Right cardiac atrium (tissue), 5 donors: ENCODE measurements at regions not wholly inside any gene's neighbourhood (a gene's known extent, or its start where the extent isn't known, plus 50 kb on each side); places are given as distances from the start of the nearest gene placed in this dataset.

Experiments used
- ATAC-seq, 2 donors: fragments of 200-7000 bp; cut with Tn5 transposase; one replicate each; pipeline versions ENCODE4 v1.8.0 to v1.9.1; 2020; ENCODE audit warnings: moderate library complexity in 2 of 2, mild to moderate bottlenecking in 1 of 2
- DNase-seq, 3 donors: peaks; one replicate each; pipeline ENCODE4 v3.0.0-alpha.2; 2020
- H3K27ac ChIP-seq: one replicate; pipeline ENCODE4 v1.5.1; 2013; ENCODE audit warnings: mild to moderate bottlenecking, low read length, control low read depth, moderate library complexity
- H3K27me3 ChIP-seq: one replicate; pipeline ENCODE4 v1.6.1; 2013; ENCODE audit not compliant: control insufficient read depth, insufficient read depth
- H3K4me1 ChIP-seq: one replicate; pipeline ENCODE4 v1.6.1; 2013; ENCODE audit warnings: low read length; ENCODE audit not compliant: control insufficient read depth, insufficient read depth
- H3K4me3 ChIP-seq: one replicate; pipeline ENCODE4 v1.5.1; 2013; ENCODE audit warnings: low read length, control low read depth
- H3K9me3 ChIP-seq: one replicate; pipeline ENCODE4 v1.6.1; 2013; ENCODE audit warnings: low read length; ENCODE audit not compliant: control insufficient read depth
- WGBS: extraction: QIAGEN DNeasy Blood & Tissue Kit; methylation state at CpG from one replicate; pipeline ENCODE4 v1.1.7; 2013; 5-methylcytosine and 5-hydroxymethylcytosine counted together
- intact Hi-C, 4 donors: fragments of 100-400 bp; cut with DNase I; formaldehyde crosslinking; loops; one replicate each; pipeline versions ENCODE4 v1.11.0 to v1.14.0; 2022 to 2023
- donor health status: healthy with polysubstance abuse.
- donor health status: DM: no; HTN: yes; CAD: no.
- donor health status: DM: no; HTN: no; CAD: no.
- donor health status: DM: no; HTN: yes; CAD: no; lungs with severe emphysema.
- donor health status: DM: yes; HTN: yes; CAD: no.

- 86% methylated on average over 1 of the region's 1 CpG for WGBS
- ATAC-seq (no peak), DNase-seq (no peak)
- H3K4me1 ChIP-seq: no peaks in the 10 kb centered on the region
- H3K27ac ChIP-seq: no peak overlapping the region
- no peaks in the 10 kb centered on the region for H3K27me3 ChIP-seq
- intact Hi-C loops: no loop called here
- no peak overlapping the region for H3K4me3 ChIP-seq
- H3K9me3 ChIP-seq: no peaks in the 10 kb centered on the region
These were observed 124.3 kb downstream of the SLC41A2 start for GRCh38 chr12:104833756-104834155.

GRCh38 chr12:104828015-104828414 lies 130.1 kb downstream of the SLC41A2 start:
- H3K9me3 ChIP-seq: peaks cover 4% of the 10 kb centered on the region
- H3K4me1 ChIP-seq: no peaks in the 10 kb centered on the region
- 70% methylated on average over 7 of the region's 7 CpGs for WGBS
- H3K27ac ChIP-seq: no peak overlapping the region
- DNase-seq: peak in 1 of 3 donors; percentile 43
- no peak overlapping the region for H3K4me3 ChIP-seq
- H3K27me3 ChIP-seq: no peaks in the 10 kb centered on the region
- intact Hi-C loops: no loop called here
- ATAC-seq: no peak

DNA sequence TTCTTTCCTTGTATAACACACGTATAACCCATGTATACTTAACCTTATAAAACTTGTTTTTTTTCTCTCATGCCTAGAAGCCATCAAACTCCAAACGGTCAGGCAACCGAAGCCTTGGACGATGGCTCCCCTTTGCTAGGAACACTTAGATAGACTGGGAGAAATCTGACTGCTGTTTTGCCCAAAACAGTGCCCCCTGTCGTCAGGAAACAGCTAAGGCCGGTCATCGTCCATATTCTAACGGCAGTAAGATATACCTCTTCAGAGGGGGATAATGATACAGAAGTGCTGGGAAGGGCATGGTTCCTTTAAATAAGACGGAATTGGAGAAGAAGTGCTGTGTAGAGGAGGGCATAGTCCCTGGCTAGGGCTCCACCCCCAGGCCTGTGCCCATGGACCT lies 130.5 kb downstream of the SLC41A2 start:
- no peak for DNase-seq
- intact Hi-C loops: no loop called here
- WGBS: 69% methylated on average over 9 of the region's 9 CpGs
- ATAC-seq: no peak
- Histone ChIP-seq H3K27me3 (no peaks in the 10 kb centered on the region), H3K9me3 (peaks cover 4% of the 10 kb centered on the region), H3K4me3 (no peak overlapping the region), H3K27ac (no peak overlapping the region), H3K4me1 (no peaks in the 10 kb centered on the region)

DNA sequence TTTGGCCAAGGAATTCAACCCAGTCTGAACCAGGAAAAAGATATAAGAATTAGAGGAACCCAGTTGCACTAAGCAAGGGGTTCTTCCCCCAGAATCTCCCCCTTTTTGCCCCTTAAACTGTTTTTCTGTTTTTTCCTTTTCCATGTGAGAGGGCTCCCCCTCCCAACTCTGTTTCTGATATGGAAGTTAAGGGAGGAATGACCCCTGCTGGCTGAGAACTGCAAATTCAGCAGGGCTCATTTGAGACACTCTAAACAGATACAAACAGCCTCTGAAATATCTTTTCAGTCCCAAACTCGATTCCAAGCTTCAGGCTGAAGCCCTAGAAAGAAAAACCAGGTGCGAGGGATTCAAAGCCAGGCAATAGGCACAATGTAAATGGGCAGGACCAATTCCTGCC lies 132.7 kb downstream of the SLC41A2 start:
- ATAC-seq (no peak), DNase-seq (no peak)
- 78% methylated on average over 2 of the region's 2 CpGs for WGBS
- Histone ChIP-seq H3K4me3 (no peak overlapping the region), H3K9me3 (peaks cover 4% of the 10 kb centered on the region), H3K27ac (no peak overlapping the region), H3K4me1 (no peaks in the 10 kb centered on the region), H3K27me3 (no peaks in the 10 kb centered on the region)
- intact Hi-C loops: no loop called here

DNA sequence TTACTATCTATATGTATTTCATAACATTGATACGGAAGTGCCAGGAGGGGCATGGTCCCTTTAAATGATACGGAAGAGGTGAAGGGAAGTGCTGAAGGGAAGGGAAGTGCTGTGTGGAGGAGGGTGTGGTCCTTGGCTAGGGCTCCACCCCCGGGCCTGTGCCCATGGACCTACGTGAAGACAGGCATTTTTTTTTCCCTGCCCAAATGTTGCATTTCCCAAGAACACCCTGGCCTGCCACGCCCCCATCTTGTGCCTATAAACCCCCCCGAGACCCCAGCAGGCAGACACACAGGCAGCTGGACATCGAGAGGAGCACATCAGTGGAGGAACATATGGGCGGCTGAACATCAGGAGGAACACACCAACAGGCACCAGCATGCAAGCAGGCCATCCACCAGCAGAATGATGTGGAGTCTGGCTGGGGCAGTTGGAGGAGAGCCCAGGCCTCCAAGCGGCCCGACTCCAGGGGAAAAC lies 134.1 kb downstream of the SLC41A2 start:
- Histone ChIP-seq H3K27ac (no peak overlapping the region), H3K9me3 (peaks cover 4% of the 10 kb centered on the region), H3K4me3 (no peak overlapping the region), H3K27me3 (no peaks in the 10 kb centered on the region), H3K4me1 (no peaks in the 10 kb centered on the region)
- peak in 2 of 3 donors; percentile 62 to 73 for DNase-seq
- intact Hi-C loops: no loop called here
- no peak for ATAC-seq
- 81% methylated on average over 10 of the region's 10 CpGs for WGBS

- Histone ChIP-seq H3K4me3 (no peak overlapping the region), H3K4me1 (no peaks in the 10 kb centered on the region), H3K9me3 (peaks cover 4% of the 10 kb centered on the region), H3K27ac (no peak overlapping the region), H3K27me3 (no peaks in the 10 kb centered on the region)
- no peak for DNase-seq
- no peak for ATAC-seq
- intact Hi-C loops: no loop called here
These were observed 135.1 kb downstream of the SLC41A2 start for GRCh38 chr12:104822941-104823340.

DNA sequence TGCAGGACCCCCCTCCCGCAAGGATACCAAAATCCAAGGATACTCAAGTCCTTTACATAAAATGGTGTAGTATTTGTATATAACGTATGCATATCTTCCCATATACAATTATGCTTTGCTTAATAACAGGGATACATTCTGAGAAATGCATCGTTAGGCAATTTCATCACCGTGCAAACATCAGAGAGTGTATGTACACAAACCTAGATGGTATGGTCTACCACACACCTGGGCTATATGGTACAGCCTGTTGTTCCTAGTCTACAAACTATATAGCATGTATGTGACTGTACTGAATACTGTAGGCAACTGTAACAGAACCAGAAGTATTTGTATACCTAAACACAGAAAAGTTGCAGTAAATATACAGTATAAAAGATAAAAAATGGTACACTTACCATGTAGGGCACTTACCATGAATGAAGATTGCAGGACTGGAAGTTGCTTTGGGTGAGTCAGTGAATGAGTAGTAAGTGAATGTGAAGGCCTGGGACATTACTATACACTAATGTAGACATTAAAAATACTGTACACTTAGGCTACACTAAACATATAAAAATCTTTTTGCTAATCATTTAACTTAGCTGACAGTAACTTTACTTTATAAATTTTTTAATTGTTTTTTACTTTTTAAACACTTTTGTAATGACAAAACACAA lies 141.1 kb downstream of the SLC41A2 start:
- WGBS: 92% methylated on average over 4 of the region's 4 CpGs
- intact Hi-C loops: no loop called here
- no peak overlapping the region for H3K4me3 ChIP-seq
- no peak for ATAC-seq
- H3K27ac ChIP-seq: no peak overlapping the region
- H3K27me3 ChIP-seq: no peaks in the 10 kb centered on the region
- no peaks in the 10 kb centered on the region for H3K9me3 ChIP-seq
- DNase-seq: no peak
- H3K4me1 ChIP-seq: no peaks in the 10 kb centered on the region

DNA sequence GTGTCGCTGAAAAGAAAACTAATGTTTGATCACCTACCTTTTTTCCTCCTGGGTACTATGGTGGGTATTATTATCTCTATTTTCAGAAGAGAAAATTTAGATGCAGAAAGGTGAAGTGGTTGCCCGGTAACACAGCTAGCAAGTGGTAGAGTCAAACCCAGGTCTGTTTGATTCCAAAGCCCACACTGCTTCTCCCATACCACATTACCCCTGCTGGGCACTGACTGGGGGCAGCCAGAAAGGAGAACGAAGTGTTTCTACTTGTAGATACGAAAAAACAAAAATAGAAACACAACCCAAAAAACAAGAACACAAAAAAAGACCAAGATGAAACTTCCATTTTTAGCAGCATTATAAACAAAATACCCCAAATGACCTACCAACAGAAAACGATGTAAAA lies 142.2 kb downstream of the SLC41A2 start:
- no peak for ATAC-seq
- Histone ChIP-seq H3K27me3 (no peaks in the 10 kb centered on the region), H3K9me3 (no peaks in the 10 kb centered on the region), H3K4me1 (no peaks in the 10 kb centered on the region), H3K27ac (no peak overlapping the region), H3K4me3 (no peak overlapping the region)
- 84% methylated on average over 5 of the region's 5 CpGs for WGBS
- no peak for DNase-seq
- intact Hi-C loops: no loop called here

GRCh38 chr12:104814944-104815343 lies 143.1 kb downstream of the SLC41A2 start:
- Histone ChIP-seq H3K4me3 (no peak overlapping the region), H3K4me1 (no peaks in the 10 kb centered on the region), H3K27me3 (no peaks in the 10 kb centered on the region), H3K27ac (no peak overlapping the region), H3K9me3 (no peaks in the 10 kb centered on the region)
- intact Hi-C loops: no loop called here
- ATAC-seq: no peak
- no peak for DNase-seq
- 85% methylated on average over 3 of the region's 3 CpGs for WGBS
